Dedifferentiated amniotic fluid mesenchymal stem cell (primary cell): ENCODE measurements at regions not wholly inside any gene's neighbourhood (a gene's known extent, or its start where the extent isn't known, plus 50 kb on each side); places are given as distances from the start of the nearest gene placed in this dataset.

Experiments used
- DNase-seq: peaks from one replicate; pipeline ENCODE4 v3.0.0-alpha.2; 2016; ENCODE audit errors: extremely low spot score

DNA sequence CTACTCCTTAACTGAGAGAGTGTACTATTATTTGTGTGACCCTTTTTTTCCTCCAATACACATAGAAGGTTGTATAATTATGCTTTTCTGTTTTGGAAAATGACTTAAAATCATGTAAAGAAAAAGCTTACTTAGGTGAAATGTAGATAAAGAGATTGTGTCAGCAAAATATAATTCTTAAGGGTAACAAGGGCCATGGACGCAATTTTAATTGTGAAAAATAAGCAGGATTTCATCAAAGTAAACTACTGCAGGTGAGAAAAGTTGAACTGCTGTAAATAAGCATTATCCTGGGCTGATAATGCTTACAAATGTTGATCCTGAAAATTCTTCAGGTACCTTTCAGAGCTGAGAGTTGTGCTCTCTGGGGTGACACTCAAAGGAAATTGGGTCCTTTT is 141.5 kb downstream of the RPIA start:
- no peak for DNase-seq

DNA sequence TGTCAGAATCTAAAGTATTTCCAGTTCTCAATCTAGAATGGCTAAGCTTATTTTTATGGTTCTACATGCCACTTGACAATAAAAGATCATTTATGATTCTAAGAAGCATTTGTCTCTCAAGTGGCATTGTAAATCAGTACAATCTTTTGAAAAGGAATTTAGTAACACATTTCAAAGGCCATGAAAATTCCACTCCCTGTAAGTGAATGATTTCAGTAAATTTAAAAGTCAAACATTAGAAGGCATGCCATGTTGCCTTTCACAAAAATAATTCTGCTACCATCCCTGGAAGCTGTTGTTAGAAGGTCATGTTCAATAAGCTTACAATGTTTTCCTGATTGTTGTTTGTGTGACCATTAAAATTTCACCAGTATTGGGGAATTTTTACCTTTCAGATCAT is 142.9 kb downstream of the RPIA start:
- DNase-seq: no peak

DNA sequence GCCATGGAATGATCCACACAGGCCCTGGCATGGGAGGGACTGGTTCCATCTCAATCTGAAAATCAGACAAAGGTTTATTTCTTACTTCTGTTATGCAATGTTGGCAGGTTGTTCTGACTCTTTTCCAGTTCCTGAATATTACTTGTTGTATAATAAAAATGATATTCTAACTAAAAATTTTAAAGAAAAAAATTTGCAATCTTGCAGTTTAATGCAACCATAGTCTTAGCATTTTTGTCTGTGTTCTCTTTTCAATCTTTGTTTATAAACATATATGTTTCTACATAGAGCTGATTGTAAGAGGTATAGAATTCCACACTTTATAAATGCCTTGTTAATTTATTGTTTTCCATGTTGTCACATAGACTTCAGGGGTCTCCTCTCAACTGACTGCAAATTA is 143.4 kb downstream of the RPIA start:
- no peak for DNase-seq

DNA sequence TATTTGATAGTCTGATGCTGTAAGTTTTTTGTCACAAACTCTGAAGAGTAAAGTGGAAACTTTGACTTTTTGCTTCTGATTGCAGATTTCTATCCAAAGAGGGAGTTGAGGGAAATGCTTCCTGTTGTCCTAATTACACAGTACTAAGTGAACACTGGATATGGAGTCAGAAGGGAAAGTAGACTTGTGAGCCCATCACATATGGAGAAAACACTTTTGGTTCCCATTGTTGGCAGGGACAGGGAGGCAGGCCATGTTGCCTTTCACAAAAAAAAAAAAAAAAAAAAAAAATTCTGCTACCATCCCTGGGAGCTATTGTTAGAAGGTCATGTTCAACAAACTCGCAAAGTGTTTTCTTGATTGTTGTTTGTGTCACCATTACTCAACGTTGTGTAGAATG is 144.3 kb downstream of the RPIA start:
- no peak for DNase-seq

DNA sequence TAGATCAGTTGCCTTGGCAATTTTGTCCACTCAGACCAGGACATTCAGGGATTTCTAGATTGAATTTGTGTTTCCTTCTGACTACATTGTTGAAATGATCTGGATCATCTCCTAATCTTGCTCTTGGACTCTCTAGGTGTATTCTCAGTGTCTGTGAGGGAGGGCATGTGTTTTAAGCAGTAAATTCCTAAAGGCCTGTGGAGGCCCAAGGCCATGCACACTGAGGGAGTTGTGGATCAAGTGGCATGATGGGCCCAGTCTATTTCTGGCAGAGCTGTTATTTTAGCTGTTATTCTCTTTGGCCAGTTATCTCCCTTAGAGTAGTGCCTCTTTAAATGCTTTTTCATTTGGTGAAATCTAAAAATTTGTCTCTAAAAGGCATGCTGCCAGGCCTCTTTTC is 144.9 kb downstream of the RPIA start:
- no peak for DNase-seq

DNA sequence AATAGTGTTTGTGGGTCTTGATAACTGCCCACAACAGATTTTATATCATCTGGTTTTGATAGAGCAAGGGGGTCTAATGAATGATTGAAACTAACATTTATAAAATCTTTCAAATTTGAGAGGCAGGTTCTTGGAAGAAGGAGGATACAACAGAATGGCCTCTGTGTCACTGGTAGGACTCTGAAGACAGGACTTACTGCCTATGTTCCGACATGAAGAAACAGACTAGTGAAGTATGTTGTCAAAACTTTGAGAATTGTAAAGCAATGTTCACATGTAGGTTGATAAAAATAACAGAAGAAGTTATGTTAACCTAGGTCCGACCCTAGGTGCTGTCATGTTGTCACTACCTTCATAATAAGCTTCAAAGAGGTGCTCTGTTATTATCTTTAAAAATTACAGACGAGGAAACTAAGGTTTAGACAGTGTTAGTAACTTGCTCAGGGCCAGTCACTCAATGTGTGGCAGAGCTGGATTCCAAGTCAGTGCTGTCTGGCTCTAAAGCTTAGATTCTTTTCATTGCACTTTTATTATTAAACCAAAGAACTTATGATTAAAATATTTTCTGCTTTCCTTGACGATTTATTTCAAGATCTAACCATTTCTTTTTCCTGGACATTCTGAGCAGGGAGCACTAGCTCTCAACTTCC is 146.2 kb downstream of the RPIA start:
- no peak for DNase-seq

DNA sequence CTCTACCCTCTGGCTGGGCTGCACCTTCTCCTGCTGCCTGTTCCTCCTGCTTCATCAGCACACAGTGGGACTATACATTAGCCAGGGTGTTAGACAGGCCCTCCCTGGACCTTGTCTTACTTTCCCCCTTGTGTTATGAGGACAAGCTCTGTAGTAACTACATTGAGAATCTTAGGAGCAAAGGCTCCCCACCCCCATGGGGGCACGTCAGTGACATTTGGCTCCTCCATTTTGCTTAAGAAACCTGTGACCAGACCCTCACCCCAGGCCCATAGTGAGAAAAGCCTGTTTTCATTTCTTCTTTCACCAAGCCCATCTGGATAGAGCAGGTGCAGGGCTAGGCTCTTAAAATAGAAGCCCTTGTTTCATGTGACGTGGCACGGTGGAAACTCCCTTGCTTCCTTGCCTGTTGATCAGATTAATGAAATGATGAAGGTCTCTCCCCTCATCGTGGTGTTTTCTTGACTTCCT is 146.7 kb downstream of the RPIA start:
- no peak for DNase-seq

DNA sequence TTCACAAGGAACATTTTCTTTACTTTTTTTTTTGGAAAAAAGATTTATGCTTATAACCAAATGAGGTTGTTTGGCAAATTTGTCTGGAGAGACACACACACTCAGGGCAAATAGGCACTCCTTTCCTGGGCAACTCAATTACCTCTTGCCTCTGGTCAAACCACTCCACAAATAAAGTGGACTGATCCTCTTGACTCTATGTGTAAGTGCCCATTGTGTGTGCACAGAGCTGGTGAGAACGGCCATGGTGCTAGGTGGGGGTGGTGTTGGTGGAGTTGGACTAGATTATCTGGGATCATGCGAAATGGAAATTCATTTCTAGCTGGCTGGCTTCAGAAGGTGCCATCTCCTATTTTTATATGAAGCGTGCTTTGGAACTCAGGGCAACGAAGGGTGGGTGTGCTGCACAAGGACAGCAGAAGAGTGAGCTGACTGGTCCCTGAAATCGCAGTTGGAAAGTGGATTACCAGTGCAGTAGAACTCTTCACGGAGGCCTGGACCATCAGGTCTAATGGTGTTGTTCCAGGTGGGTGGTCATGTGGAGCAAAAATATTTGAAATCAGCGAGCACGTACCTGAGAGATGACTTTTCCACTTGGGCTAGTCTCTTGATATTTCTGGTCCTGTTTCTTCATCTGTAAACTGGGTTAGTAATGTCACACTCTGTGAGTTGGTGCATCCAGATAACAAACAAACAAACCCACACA is 149.9 kb downstream of the RPIA start:
- no peak for DNase-seq

DNA sequence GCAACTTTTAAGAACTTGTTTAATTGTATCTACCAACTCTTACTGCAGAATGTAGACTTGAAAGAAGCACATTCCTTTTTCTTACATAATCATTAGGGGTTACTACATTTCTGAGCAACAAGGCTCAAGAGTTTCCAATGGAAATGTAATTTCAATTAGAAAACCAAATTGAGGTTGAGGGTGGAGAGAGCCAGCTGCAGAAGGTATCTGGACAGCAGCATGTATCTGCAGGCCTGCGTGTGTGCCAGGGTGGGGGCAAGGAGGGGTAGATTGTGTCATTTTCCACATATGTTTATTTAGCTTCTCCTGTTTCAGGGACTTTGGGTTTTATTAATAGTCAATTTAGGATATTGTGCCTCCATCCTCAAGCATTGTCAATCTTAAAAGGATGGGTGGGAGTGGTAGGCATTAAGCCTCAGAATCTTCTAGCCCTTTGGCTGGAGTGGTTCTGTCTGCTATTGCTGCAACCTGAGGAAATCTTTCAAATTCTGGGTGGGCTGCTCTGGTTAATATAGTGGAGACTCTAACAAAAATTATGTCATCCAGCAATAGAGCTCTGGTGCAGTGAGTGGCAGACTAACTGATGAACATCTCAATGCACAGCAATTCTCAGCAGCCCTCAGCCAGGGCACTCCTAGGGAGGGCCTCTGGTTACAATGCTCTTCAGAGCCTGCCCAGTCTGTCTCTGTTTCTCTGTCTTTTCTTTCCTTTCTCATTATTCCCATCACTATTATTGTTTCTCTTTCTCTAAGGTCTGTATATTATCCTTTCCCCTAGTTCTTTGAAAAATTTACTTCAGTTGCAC is 151.4 kb downstream of the RPIA start:
- no peak for DNase-seq

DNA sequence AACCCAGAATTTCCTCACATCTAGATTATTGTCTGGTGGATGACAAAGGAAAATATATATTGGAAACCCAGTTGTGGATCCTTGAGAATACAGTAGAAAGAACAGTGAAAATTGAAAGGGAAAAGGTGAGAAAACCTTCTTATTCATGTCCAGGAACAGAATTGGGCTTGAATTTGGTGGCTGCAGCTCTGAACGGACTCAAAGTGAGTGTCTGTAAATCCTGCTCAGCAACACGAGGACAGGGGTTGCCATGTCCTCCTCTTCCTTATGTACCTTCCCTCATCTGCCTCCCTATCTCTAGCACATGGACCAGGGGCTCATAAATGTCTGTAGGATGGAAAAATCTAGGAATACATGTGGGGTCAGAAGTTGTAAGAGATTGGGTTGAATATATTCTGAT is 152.2 kb downstream of the RPIA start:
- no peak for DNase-seq

DNA sequence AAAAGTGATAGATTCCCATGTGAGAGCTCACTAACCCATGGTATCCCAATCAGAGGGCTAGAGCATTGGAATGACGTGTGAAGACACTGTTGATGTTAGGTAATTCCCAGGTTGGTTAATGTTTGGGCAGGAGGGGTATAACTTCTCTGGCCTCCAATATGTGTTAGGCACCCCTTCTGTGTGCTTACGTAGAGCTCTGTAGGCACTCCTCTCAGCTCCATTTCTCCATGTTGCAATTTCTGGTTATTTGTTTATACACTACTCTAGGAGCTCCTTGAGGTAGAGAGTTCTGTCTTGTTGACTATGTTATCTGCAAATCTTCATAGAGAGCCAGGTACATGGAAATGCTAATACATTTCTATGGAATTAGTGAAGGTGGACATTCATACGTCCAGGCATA is 153.5 kb downstream of the RPIA start:
- DNase-seq: no peak

DNA sequence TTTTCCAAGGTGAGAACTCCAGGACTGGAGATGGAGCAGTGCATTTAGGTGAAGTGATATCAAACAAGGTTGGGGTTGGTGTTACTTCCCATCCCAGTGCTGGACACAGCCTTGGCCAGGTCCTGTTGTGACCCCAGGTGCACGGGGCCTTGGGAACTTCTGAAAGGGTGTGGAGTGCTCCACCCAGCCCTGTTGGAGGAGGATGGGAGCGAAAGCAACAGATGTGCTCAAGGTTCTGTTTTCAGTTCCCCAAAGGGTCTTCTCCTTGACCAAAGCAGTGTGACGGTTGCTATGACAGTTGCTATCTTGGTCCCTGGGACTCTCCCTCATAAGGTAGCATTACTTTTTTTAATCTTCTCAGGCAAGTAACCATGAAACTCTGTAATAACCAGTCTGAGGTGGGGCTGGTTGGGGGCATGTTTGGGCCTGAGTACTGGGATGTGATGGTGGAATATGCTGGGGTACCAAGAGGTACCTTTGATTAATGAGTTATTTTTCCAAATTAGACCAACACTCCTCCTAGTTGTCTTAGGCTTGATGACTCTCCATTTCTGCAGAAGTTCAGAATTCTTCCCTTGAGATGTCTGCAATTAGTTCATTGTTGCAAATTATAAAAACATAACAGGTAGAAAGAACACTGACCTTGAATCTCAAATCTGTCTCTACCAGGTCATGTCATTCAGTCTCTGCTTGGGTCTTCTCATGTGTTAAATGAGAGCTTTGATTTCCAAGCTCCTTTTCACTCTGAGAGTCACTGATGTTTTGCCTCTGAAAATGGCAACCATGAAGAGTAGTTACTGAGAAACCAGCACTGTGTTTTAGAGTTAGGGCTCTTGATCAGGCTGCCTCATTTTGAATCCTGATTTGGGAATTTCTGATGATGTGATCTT is 154.5 kb downstream of the RPIA start:
- no peak for DNase-seq

DNA sequence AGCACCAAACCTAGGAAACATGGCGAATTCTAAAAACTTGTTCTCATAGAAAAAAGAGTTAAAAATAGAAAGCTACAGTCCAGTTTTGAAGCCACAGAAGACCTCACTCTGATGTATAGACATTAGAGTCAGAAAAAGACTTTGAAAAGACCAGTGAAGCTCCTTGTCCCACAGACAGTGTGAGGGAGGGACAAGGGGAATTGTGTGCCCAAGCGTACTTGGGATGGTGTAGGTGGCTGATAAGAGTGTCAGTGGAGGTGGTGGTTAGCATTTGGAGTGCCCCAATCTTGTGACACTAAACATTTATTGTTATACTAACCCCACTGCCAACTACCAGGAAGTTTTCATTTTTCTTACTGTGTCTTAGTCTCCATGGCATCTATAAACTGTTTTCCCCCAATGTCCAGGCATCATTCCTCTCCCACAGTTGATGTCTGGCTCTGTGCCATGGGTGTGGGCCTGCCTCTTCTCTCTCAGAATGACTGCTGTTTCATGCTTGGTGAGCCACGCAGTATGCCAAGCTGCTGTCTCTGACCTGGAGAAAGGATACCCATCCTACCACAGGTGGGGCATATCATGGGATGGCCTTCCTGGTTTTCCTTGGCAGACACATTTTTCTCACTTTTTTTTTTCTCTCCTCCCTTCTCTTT is 161.4 kb downstream of the RPIA start:
- DNase-seq: no peak

DNA sequence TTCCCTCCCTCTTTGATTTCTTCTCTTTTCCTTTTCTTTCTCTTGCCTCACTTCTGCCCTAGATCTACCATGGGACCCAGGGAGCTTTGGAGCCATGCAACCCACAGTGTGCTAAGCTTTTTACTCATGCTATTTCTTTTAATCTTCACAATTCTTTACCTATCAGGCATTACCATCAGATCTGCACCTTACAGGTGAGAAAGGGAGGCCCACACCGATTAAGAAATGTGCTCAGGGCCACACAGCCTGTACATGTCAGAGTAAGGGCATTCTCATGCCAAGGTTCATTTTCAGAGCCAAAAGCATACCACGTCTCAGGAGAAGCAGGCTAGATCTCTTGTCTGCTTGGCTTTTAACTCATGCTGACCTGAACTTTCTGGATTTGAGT is 161.9 kb downstream of the RPIA start:
- DNase-seq: no peak

DNA sequence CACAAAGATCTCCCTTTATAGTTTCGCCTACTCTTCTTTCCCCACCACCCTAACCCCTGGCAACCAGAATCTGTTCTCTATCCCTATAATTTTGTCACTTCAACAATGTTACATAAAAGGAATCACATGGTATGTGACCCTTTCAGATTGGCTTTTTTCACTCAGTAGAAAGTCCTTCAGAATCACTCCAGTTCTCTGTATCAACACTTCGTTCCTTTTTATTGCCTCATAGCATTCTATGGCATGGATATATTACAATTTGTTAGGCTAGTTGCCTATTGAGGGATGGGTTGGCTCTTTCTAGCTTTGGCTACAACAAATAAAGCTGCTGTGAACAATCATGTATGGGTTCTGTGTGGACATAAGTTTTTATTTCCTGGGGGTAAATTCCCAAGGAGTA is 163.1 kb downstream of the RPIA start:
- DNase-seq: no peak

DNA sequence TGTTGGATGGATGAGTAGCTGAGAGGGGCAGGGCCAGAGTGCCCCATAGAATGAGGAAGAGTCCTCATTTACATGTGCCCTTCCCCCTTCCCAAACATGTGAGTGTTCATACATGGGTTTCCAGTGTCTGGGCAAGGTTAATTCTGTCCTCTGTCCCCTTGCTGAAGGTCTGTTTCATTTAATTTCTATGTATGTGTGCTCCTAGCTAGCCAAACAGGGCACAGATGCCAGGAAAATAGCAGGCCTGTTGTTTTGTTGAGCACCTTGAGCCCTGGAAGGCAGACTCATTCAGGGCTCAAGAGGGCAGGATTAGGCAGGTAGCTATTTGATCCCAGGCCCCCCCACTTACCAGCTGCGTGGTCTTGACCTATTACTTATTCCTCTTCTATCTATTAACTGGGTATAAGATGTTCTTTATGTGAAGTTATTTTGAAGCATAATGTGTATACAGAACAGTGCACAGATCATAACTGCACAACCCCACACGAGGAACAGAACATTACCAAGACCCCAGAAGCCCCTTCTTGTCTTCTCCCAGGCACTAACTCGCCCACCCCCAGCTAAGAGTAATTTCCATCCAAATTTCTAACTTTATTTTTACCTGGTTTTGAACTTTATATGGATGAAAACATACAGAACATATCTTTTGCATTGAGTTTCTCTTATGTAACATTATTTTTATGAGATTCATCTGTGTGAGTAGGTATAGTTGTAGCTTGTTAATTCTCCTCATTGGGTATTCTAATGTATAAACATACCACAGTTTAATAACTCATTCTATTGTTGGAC is 164.3 kb downstream of the RPIA start:
- DNase-seq: no peak

DNA sequence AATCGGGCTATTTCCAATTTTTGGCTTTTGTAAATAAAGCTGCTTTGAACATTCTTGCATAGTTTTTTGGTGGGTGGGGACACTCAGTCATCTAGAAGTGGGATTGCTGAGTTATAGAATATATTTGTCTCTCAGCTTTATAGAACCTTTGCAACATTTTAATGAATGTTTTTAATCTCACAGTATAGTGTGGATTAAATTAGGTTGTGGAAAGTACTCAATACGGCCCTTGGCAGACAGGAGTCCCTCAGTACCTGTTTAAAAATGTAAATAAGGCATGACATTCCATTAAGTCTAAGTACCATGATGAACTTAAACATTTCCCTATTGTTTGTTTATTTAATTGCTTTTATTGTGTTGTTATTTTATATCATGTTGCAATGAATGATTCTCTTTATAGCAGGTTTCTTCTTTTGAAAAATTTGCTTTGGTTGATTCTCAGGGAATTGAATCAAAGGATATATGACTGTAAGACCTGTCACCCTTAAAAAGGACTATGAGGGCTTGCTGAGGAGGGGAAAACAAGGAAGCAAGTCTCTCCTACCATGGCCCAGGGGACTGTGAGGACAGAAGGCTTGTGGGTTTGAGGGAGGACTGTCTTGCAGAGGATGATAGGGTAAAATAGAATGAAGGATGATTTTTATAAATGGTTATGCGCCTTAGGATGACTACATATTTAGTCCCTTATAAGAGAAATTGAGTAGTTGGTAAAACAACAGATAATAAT is 165.1 kb downstream of the RPIA start:
- no peak for DNase-seq

DNA sequence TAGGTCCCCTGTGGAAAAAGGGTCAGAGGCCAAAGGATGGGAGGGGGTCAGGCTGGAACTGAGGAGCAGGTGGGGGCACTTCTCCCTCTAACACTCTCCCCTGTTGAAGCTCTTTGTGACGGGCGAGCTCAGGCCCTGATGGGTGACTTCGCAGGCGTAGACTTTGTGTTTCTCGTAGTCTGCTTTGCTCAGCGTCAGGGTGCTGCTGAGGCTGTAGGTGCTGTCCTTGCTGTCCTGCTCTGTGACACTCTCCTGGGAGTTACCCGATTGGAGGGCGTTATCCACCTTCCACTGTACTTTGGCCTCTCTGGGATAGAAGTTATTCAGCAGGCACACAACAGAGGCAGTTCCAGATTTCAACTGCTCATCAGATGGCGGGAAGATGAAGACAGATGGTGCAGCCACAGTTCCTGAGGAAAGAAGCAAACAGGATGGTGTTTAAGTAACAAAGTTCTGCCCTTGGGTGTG is 165.8 kb downstream of the RPIA start:
- no peak for DNase-seq

DNA sequence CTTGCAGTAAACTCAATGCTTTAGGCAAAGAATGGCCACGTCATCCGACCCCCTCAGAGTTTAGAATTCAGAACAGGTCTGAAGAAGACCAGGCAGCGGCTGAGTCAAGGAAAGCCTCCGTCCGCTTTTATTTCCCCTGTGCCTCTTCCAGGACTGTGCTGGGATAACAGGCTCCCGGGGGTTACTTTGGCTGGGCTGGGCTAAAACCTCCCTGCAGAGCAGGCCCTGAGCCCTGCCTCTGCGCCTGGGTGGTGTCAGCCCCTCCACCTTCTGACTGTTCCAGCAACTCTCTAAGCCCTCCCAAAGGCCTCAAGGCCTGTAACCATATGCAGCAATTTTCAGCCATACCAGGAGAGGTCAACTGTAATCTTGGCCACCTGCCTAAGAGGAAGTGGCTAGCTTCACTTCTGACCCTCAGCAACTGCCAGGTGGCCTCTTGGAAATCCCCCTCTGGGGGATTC is 166.5 kb downstream of the RPIA start:
- no peak for DNase-seq

DNA sequence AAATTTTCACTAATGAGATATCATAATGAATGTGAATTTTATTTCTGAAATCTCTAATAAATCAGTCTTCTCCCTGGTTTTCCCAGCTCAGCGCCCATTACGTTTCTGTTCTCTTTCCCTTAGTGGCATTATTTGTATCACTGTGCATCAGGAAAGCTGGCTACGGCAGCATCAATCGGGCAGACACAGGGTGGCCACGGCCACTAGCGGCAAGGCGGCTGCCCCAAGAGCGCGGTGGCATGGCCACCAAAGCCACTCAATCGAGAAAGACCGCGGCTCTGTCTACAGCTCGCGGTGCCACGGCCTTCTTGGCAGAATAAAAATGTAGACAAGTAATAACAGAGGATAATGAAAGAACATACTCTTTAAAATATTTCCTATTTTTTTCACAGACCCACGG is 168.0 kb downstream of the RPIA start:
- no peak for DNase-seq
